Hematopoietic multipotent progenitor cell treated with erythropoietin and hydrocortisone succinate and interleukin-3 and kit ligand, for 15 days (in vitro differentiated cells): ENCODE measurements at regions not wholly inside any gene's neighbourhood (a gene's known extent, or its start where the extent isn't known, plus 50 kb on each side); places are given as distances from the start of the nearest gene placed in this dataset.

Source experiments
- DNase-seq: peaks from one replicate; pipeline ENCODE4 v3.0.0-alpha.2; 2015; ENCODE audit warnings: low spot score

- DNase-seq = no peak
These were observed 858.1 kb downstream of the MAFB start for GRCh38 chr20:39830903-39831302.

GRCh38 chr20:39829661-39830060 lies 859.4 kb downstream of the MAFB start:
- DNase-seq = no peak

- DNase-seq = no peak
These were observed 859.8 kb downstream of the MAFB start for GRCh38 chr20:39829256-39829655.

GRCh38 chr20:39825950-39826349 lies 863.1 kb downstream of the MAFB start:
- no peak for DNase-seq

- DNase-seq = no peak
These were observed 863.4 kb downstream of the DHX35 start for GRCh38 chr20:39825524-39825923.

- no peak for DNase-seq
These were observed 861.1 kb downstream of the DHX35 start for GRCh38 chr20:39823224-39823623.

- DNase-seq = no peak
These were observed 860.5 kb downstream of the DHX35 start for GRCh38 chr20:39822667-39823066.

- DNase-seq = no peak
These were observed 851.2 kb downstream of the DHX35 start for GRCh38 chr20:39813190-39813829.

GRCh38 chr20:39812116-39812515 lies 850.0 kb downstream of the DHX35 start:
- no peak for DNase-seq

GRCh38 chr20:39810309-39810708 lies 848.2 kb downstream of the DHX35 start:
- DNase-seq = no peak

GRCh38 chr20:39808613-39809012 lies 846.5 kb downstream of the DHX35 start:
- DNase-seq = no peak

- DNase-seq = no peak
These were observed 838.4 kb downstream of the DHX35 start for GRCh38 chr20:39800548-39800947.

GRCh38 chr20:39800111-39800510 lies 838.0 kb downstream of the DHX35 start:
- DNase-seq = no peak

GRCh38 chr20:39799366-39799965 lies 837.3 kb downstream of the DHX35 start:
- DNase-seq = no peak

GRCh38 chr20:39795401-39796272 lies 833.5 kb downstream of the DHX35 start:
- no peak for DNase-seq

- no peak for DNase-seq
These were observed 830.2 kb downstream of the DHX35 start for GRCh38 chr20:39792334-39792733.

- DNase-seq = no peak
These were observed 827.3 kb downstream of the DHX35 start for GRCh38 chr20:39789411-39789810.

GRCh38 chr20:39785252-39785917 lies 823.2 kb downstream of the DHX35 start:
- DNase-seq = no peak

- DNase-seq = no peak
These were observed 822.5 kb downstream of the DHX35 start for GRCh38 chr20:39784693-39785092.

GRCh38 chr20:39778847-39779604 lies 816.9 kb downstream of the DHX35 start:
- no peak for DNase-seq

GRCh38 chr20:39778431-39778830 lies 816.3 kb downstream of the DHX35 start:
- DNase-seq = no peak

GRCh38 chr20:39777610-39778009 lies 815.5 kb downstream of the DHX35 start:
- DNase-seq = no peak
